PC-9 (cell line): ENCODE measurements at regions not wholly inside any gene's neighbourhood (a gene's known extent, or its start where the extent isn't known, plus 50 kb on each side); places are given as distances from the start of the nearest gene placed in this dataset.

ENCODE experiments used
- EZH2 ChIP-seq: fragments of 200-600 bp; sonication (generic); IDR thresholded peaks from 2 replicates; pipeline ENCODE4 v1.8.0; 2017; ENCODE audit warnings: antibody characterized with exemption, low read depth
- TF ChIP-seq, protein P1 (sequence below): fragments of 200-600 bp; sonication (generic); conservative IDR thresholded peaks from 2 replicates; pipeline ENCODE4 v1.6.1; 2017; ENCODE audit warnings: mixed run types, antibody characterized with exemption, mild to moderate bottlenecking, moderate library complexity

DNA sequence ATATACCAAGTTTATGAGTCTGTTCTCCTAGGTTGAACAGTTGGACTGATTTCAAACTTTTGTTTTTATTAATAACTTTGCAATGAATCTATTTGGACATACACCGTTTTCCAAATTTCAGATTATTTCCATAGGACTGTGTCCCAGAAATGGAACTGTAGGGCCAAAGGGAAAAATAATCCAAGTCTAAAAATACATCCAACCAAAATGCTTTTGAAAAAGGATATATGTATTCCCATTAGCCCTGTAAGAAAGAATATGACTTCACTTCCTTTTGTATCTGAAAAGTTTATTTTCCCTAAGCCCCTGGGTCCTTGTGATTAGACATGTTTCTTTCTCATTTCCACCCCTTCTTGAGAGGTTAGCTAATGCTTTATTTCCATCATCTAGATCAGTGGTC is 434.2 kb upstream of the MKI67 start:
- TF ChIP-seq, protein P1, sequence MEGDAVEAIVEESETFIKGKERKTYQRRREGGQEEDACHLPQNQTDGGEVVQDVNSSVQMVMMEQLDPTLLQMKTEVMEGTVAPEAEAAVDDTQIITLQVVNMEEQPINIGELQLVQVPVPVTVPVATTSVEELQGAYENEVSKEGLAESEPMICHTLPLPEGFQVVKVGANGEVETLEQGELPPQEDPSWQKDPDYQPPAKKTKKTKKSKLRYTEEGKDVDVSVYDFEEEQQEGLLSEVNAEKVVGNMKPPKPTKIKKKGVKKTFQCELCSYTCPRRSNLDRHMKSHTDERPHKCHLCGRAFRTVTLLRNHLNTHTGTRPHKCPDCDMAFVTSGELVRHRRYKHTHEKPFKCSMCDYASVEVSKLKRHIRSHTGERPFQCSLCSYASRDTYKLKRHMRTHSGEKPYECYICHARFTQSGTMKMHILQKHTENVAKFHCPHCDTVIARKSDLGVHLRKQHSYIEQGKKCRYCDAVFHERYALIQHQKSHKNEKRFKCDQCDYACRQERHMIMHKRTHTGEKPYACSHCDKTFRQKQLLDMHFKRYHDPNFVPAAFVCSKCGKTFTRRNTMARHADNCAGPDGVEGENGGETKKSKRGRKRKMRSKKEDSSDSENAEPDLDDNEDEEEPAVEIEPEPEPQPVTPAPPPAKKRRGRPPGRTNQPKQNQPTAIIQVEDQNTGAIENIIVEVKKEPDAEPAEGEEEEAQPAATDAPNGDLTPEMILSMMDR, result no peak
- no peak for TF ChIP-seq EZH2
